Activated T-cell treated with anti-CD3 and anti-CD28 coated beads, Interleukin-2, amount 50 U/mL, for 24 hours (primary cell): ENCODE measurements at regions not wholly inside any gene's neighbourhood (a gene's known extent, or its start where the extent isn't known, plus 50 kb on each side); places are given as distances from the start of the nearest gene placed in this dataset.

ENCODE experiments used
- DNase-seq: peaks from one replicate; pipeline ENCODE4 v3.0.0-alpha.2; 2020
- H3K27ac Mint-ChIP-seq: 2 replicates; pipeline ENCODE4 v1.8.0; 2020; ENCODE audit warnings: mild to moderate bottlenecking, mixed read lengths
- H3K27me3 Mint-ChIP-seq: 2 replicates; pipeline ENCODE4 v1.8.0; 2020; ENCODE audit warnings: mixed read lengths
- H3K36me3 Mint-ChIP-seq: 2 replicates; pipeline ENCODE4 v1.8.0; 2020; ENCODE audit warnings: low read depth, mixed read lengths
- H3K4me1 Mint-ChIP-seq: 2 replicates; pipeline ENCODE4 v1.8.0; 2020; ENCODE audit warnings: low read depth, mixed read lengths
- H3K4me3 Mint-ChIP-seq: 2 replicates; pipeline ENCODE4 v1.8.0; 2020; ENCODE audit warnings: mild to moderate bottlenecking, moderate library complexity, mixed read lengths
- H3K9me3 Mint-ChIP-seq: 2 replicates; pipeline ENCODE4 v1.8.0; 2020; ENCODE audit warnings: mixed read lengths

GRCh38 chr9:108584860-108585259 lies 270.9 kb downstream of the ACTL7B start:
- H3K9me3 Mint-ChIP-seq: no peaks in the 10 kb centered on the region
- H3K4me1 Mint-ChIP-seq: no peaks in the 10 kb centered on the region
- no peaks in the 10 kb centered on the region for H3K36me3 Mint-ChIP-seq
- no peak for DNase-seq
- H3K4me3 Mint-ChIP-seq: no peak overlapping the region
- no peaks in the 10 kb centered on the region for H3K27me3 Mint-ChIP-seq
- H3K27ac Mint-ChIP-seq: no peak overlapping the region

DNA sequence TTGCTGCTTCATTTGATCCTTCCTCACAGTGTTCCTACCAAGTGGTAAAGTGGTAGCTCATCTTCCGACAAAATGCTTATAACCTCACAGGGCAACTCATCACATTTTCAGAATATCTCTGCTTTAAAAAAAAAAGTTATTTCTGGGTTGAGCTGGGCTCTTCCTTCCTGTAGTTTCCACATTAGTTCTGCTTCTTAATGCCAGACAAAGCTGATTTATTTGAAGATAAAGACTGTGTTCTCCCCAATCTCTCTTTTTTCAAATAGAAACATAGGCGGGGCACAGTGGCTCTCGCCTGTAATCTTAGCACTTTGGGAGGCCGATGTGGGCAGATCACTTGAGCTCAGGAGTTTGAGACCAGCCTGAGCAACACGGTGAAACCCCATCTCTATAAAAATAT lies 273.1 kb downstream of the ACTL7B start:
- H3K36me3 Mint-ChIP-seq: no peaks in the 10 kb centered on the region
- no peak overlapping the region for H3K27ac Mint-ChIP-seq
- no peaks in the 10 kb centered on the region for H3K4me1 Mint-ChIP-seq
- H3K9me3 Mint-ChIP-seq: no peaks in the 10 kb centered on the region
- H3K27me3 Mint-ChIP-seq: no peaks in the 10 kb centered on the region
- no peak for DNase-seq
- H3K4me3 Mint-ChIP-seq: no peak overlapping the region

- H3K27ac Mint-ChIP-seq: no peak overlapping the region
- no peaks in the 10 kb centered on the region for H3K27me3 Mint-ChIP-seq
- H3K9me3 Mint-ChIP-seq: no peaks in the 10 kb centered on the region
- H3K4me3 Mint-ChIP-seq: no peak overlapping the region
- no peaks in the 10 kb centered on the region for H3K4me1 Mint-ChIP-seq
- DNase-seq: no peak
- H3K36me3 Mint-ChIP-seq: no peaks in the 10 kb centered on the region
Measured at GRCh38 chr9:108579757-108580439, 275.9 kb downstream of the ACTL7B start.

DNA sequence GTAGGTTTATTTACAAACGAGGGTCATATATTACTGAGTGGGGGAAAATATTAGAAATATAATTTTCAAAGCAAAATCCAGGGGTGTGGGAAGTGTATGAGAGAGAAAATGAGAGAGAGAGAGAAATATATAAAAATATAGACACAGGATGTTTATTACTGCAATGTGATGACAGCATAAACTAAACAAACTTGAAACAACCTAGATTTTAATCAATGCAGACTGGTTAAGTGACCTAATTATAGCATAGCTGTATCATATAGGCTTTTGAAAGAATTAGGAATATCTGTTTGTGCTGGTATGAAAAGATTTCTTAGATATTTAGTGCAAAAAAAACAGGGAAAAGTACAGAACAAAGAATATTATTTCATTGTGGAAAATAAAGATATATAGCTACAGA lies 280.5 kb downstream of the ACTL7B start:
- H3K27ac Mint-ChIP-seq: no peak overlapping the region
- no peak overlapping the region for H3K4me3 Mint-ChIP-seq
- H3K4me1 Mint-ChIP-seq: no peaks in the 10 kb centered on the region
- no peaks in the 10 kb centered on the region for H3K27me3 Mint-ChIP-seq
- H3K36me3 Mint-ChIP-seq: no peaks in the 10 kb centered on the region
- no peak for DNase-seq
- H3K9me3 Mint-ChIP-seq: no peaks in the 10 kb centered on the region

DNA sequence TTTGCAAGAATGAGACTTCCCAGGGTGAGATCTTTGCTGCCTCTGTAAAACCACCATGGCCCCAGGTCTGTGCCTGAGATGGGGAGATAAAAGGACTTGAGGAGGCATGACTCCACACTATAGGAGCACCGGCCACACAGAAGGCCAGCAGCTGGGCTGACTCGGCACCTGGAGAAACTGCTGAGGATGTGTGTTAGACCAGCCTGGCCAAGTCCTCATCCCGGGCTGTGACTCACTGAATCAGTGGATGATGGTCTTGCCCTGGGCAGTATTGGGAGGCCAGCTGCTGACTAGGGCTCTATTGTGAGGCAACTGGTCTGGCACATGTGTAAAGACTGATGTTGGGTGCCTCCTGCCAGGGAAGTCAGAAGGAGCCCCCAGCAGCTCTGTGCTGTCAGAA lies 286.2 kb downstream of the ACTL7B start:
- H3K36me3 Mint-ChIP-seq: no peaks in the 10 kb centered on the region
- no peak overlapping the region for H3K4me3 Mint-ChIP-seq
- no peaks in the 10 kb centered on the region for H3K9me3 Mint-ChIP-seq
- DNase-seq: no peak
- H3K27me3 Mint-ChIP-seq: peaks cover 3% of the 10 kb centered on the region
- no peaks in the 10 kb centered on the region for H3K4me1 Mint-ChIP-seq
- no peak overlapping the region for H3K27ac Mint-ChIP-seq

GRCh38 chr9:108568093-108568492 lies 287.7 kb downstream of the ACTL7B start:
- H3K27ac Mint-ChIP-seq: no peak overlapping the region
- no peaks in the 10 kb centered on the region for H3K36me3 Mint-ChIP-seq
- H3K9me3 Mint-ChIP-seq: no peaks in the 10 kb centered on the region
- no peak overlapping the region for H3K4me3 Mint-ChIP-seq
- peaks cover 3% of the 10 kb centered on the region for H3K27me3 Mint-ChIP-seq
- no peak for DNase-seq
- no peaks in the 10 kb centered on the region for H3K4me1 Mint-ChIP-seq

DNA sequence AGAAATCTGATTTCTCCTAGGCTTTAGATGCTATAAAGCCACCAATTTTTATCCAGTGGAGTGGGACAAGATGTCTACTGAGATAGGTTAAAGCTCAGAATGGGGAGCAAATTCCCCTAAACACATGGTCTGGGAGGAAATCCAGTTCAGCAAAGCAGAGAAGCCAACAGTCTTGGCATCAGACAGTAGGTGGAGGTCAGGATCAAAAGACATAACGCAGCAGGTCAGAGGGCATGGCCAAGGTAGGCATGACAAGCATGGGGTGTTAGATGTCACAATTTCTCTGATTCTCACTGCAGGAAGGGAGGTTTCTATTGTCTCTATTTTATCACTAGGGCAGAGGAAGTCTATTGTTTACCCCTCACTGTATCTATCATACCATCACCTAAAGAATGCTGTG lies 288.2 kb downstream of the ACTL7B start:
- no peaks in the 10 kb centered on the region for H3K36me3 Mint-ChIP-seq
- no peak overlapping the region for H3K27ac Mint-ChIP-seq
- H3K4me3 Mint-ChIP-seq: no peak overlapping the region
- no peak for DNase-seq
- no peaks in the 10 kb centered on the region for H3K4me1 Mint-ChIP-seq
- peaks cover 3% of the 10 kb centered on the region for H3K27me3 Mint-ChIP-seq
- H3K9me3 Mint-ChIP-seq: no peaks in the 10 kb centered on the region

DNA sequence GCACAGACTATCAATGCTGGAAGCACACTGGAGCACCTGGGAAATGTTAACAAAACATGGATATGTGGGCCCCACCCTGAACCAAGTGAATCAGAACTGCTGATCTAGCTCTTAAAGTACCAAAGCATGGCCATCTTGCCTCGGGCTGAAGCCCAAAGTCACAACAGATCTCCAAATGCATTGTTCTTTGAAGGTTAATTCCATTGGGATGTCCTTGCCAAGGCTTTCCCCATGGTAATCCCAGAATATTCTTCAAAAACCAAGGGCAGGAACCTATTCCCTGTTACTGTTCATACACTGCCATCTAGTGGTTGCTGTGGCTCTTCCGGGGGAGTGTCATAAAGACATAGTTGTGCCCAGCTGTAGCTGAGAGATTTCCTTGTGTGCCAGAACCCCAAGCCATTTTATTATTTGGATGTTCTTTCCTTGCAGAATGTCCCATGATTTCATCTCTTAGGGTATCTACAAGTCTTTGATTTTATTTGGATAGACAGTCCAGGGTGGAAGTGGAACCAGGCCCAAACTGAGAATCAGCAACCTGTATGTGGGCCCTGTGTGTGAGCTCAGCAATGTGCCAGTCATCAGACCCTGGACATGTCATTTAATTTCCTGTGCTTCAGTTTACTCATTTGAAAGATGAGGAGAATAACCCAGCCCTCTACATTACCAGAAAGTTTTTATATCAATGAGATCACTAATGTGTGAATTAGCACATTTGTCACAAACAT lies 290.0 kb downstream of the ACTL7B start:
- no peak overlapping the region for H3K27ac Mint-ChIP-seq
- H3K36me3 Mint-ChIP-seq: no peaks in the 10 kb centered on the region
- DNase-seq: no peak
- no peaks in the 10 kb centered on the region for H3K4me1 Mint-ChIP-seq
- no peaks in the 10 kb centered on the region for H3K9me3 Mint-ChIP-seq
- no peak overlapping the region for H3K4me3 Mint-ChIP-seq
- peaks cover 3% of the 10 kb centered on the region for H3K27me3 Mint-ChIP-seq

DNA sequence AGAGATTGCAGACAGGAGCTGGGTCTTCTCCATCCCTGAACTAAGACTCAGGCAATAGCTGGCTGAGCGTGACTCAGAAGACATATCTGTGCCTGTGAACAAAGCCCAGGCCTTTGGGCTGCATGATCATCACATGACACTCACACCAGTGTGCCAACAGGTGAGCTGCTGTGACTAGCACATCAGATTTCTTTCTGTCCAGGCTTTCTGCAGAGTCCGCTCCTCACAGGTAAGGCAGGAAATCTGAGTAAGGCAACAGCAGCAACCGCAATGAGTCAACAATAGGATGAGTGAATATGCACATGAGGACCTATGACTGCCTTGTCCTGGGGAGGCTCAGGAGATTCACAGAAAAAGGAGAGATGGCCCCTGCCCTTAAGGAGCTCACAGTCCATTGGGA lies 293.6 kb downstream of the ACTL7B start:
- no peaks in the 10 kb centered on the region for H3K4me1 Mint-ChIP-seq
- DNase-seq: no peak
- H3K27me3 Mint-ChIP-seq: no peaks in the 10 kb centered on the region
- H3K36me3 Mint-ChIP-seq: no peaks in the 10 kb centered on the region
- no peaks in the 10 kb centered on the region for H3K9me3 Mint-ChIP-seq
- no peak overlapping the region for H3K27ac Mint-ChIP-seq
- H3K4me3 Mint-ChIP-seq: no peak overlapping the region

DNA sequence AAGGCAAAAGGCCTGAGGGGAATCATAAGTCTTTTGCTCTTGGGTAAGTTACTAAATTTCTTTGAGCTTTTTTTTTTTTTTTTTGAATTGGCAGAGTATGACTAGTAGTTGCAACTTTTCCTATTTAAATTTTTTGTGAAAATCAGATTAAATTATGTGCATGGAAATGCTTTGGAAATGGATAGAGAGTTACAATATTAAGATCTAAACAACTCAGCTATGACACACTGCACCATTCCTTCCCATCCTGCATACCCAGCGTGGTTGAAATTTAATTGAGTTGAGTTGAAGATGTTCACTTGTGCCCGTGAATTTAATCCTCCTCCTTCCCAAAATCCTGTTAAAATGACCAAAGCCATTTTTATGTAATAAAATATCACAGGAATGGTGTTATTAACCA lies 296.4 kb downstream of the ACTL7B start:
- no peaks in the 10 kb centered on the region for H3K36me3 Mint-ChIP-seq
- H3K4me1 Mint-ChIP-seq: no peaks in the 10 kb centered on the region
- no peaks in the 10 kb centered on the region for H3K27me3 Mint-ChIP-seq
- H3K4me3 Mint-ChIP-seq: no peak overlapping the region
- no peaks in the 10 kb centered on the region for H3K9me3 Mint-ChIP-seq
- no peak for DNase-seq
- H3K27ac Mint-ChIP-seq: no peak overlapping the region

GRCh38 chr9:108554831-108555230 lies 301.0 kb downstream of the ACTL7B start:
- Mint-ChIP-seq H3K27me3 (no peaks in the 10 kb centered on the region), H3K27ac (no peak overlapping the region)

DNA sequence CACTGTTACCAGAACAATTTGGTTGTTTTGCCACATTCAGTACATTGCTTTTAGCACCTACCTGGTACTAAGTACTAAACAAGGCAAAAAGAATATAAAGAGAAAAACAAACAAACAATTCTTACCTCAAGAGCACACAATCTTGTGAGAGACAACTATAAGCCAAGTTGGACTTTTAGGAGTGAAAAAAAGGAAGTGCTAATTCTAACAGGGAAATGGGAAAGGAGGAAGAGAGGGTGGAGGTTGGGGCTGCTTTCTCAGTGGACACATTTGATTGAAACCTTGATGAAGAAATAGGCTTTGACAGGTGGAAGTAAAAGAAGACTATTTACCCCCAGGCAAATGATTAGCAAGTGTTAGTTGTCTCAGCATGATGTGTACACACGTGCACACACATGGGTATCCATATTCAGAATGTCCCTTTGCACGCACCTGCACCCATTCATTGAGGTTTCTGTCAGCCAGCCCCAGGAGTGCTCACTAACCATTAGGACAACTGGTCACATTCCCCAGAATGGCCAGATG lies 302.6 kb downstream of the ACTL7B start:
- Mint-ChIP-seq H3K4me3 (no peak overlapping the region), H3K27me3 (no peaks in the 10 kb centered on the region), H3K9me3 (no peaks in the 10 kb centered on the region), H3K4me1 (no peaks in the 10 kb centered on the region), H3K27ac (no peak overlapping the region), H3K36me3 (no peaks in the 10 kb centered on the region)
- DNase-seq: no peak

More at GRCh38 chr9:108554831-108555230, 301.0 kb downstream of the ACTL7B start:
- DNase-seq: no peak
- no peaks in the 10 kb centered on the region for H3K4me1 Mint-ChIP-seq
- no peaks in the 10 kb centered on the region for H3K36me3 Mint-ChIP-seq
- no peak overlapping the region for H3K4me3 Mint-ChIP-seq
- H3K9me3 Mint-ChIP-seq: no peaks in the 10 kb centered on the region

DNA sequence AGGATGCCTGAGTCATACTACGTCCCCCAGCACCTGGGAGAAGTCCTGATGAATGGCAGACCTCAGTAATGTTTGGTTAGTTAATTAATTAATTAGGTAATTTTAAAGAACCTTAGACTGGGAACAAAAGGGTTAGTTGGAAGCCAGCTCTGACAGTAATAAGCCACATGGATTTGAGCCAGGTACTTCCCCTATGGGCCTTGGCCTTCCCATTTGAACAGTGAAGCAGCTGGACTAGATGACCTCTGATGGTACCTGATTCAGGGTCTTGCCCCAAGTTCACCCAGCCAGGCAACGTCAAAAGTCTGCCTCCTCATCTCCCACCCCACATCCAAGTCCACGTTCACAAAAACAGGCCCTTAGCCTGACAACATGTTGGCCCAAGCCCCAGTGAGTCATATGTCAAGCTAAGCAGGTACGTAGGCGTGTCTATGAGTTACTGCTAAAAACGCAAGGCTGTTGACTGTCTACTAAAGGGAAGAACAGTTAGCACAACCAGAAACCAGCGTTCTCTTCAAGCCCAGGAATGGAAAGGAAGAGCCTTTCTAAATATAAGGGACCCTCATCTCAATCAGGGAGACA lies 303.2 kb downstream of the ACTL7B start:
- no peaks in the 10 kb centered on the region for H3K9me3 Mint-ChIP-seq
- DNase-seq: no peak
- H3K4me1 Mint-ChIP-seq: no peaks in the 10 kb centered on the region
- H3K27me3 Mint-ChIP-seq: no peaks in the 10 kb centered on the region
- H3K36me3 Mint-ChIP-seq: no peaks in the 10 kb centered on the region
- H3K4me3 Mint-ChIP-seq: no peak overlapping the region
- no peak overlapping the region for H3K27ac Mint-ChIP-seq

- Mint-ChIP-seq H3K27me3 (no peaks in the 10 kb centered on the region), H3K36me3 (no peaks in the 10 kb centered on the region), H3K4me1 (no peaks in the 10 kb centered on the region), H3K27ac (no peak overlapping the region), H3K4me3 (no peak overlapping the region), H3K9me3 (no peaks in the 10 kb centered on the region)
- DNase-seq: no peak
Measured at GRCh38 chr9:108551030-108551841, 304.6 kb downstream of the ACTL7B start.
